ENCODE measurements at regions not wholly inside any gene's neighbourhood (a gene's known extent, or its start where the extent isn't known, plus 50 kb on each side); places are given as distances from the start of the nearest gene placed in this dataset.

GRCh38 chr14:89040080-89040459 is 215.6 kb downstream of the TTC8 start:
- TF ChIP-seq, protein P1, sequence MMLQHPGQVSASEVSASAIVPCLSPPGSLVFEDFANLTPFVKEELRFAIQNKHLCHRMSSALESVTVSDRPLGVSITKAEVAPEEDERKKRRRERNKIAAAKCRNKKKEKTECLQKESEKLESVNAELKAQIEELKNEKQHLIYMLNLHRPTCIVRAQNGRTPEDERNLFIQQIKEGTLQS (CRISPR knock-in tag; conservative IDR thresholded peaks at IDR 0.05): no peak
- TF ChIP-seq TEAD1 (CRISPR knock-in tag; IDR thresholded peaks at IDR 0.05): 0 out of 2 replicates have a peak, but pooled peaks have one; percentile 47
- Mint-ChIP-seq H3K4me3 (no peak overlapping the region), H3K9me3 (peaks cover 39% of the 10 kb centered on the region), H3K27me3 (ENCODE audit: low read depth) (peaks cover 26% of the 10 kb centered on the region), H3K4me1 (peaks cover 19% of the 10 kb centered on the region), H3K36me3 (peaks cover 27% of the 10 kb centered on the region), H3K27ac (no peak overlapping the region)
- ChIA-PET POLR2A (no interaction called here), CTCF (interaction anchor here (0.8 to 1.7 kb wide), 8 partner anchors 13 to 899 kb away, joined by 3 to 17 read pairs (median 5); no protein-coding TSS in a partner anchor)
- no peak for ATAC-seq
- DNase-seq (ENCODE audit: low spot score): no peak

- Mint-ChIP-seq H3K4me3 (peak overlapping the region; percentile 61), H3K36me3 (peaks cover 27% of the 10 kb centered on the region), H3K27ac (peak overlapping the region; percentile 58), H3K4me1 (peaks cover 19% of the 10 kb centered on the region), H3K9me3 (peaks cover 39% of the 10 kb centered on the region), H3K27me3 (ENCODE audit: low read depth) (peaks cover 26% of the 10 kb centered on the region)
- ChIA-PET POLR2A (no interaction called here), CTCF (interaction anchor here (0.6 to 1.7 kb wide), 25 partner anchors 14 to 1019 kb away, joined by 3 to 17 read pairs (median 4); no protein-coding TSS in a partner anchor)
- peak; percentile 94 for DNase-seq (ENCODE audit: low spot score)
- ATAC-seq: peak; percentile 87
- TF ChIP-seq GRHL2 (CRISPR knock-in tag; IDR thresholded peaks at IDR 0.05; ENCODE audit: insufficient replicate concordance, severe bottlenecking) (no peak), SOX15 (CRISPR knock-in tag; IDR thresholded peaks at IDR 0.05) (no peak), MAX (CRISPR knock-in tag; IDR thresholded peaks at IDR 0.05) (peak; percentile 71), GABPB1 (CRISPR knock-in tag; IDR thresholded peaks at IDR 0.05) (peak; percentile 86), CTCF (IDR thresholded peaks at IDR 0.05) (peak; percentile 96), MYBL2 (CRISPR knock-in tag; IDR thresholded peaks at IDR 0.05) (no peak), ZNF671 (CRISPR knock-in tag; IDR thresholded peaks at IDR 0.05) (no peak), ETV6 (CRISPR knock-in tag; IDR thresholded peaks at IDR 0.05) (peak; percentile 63; the same call in 1 of the 2 replicates), FOXJ3 (CRISPR knock-in tag; IDR thresholded peaks at IDR 0.05; ENCODE audit: borderline replicate concordance) (no peak), ZNF232 (CRISPR knock-in tag; IDR thresholded peaks at IDR 0.05) (0 out of 2 replicates have a peak, but pooled peaks have one; percentile 39), NR2C2 (CRISPR knock-in tag; IDR thresholded peaks at IDR 0.05) (no peak), JAZF1 (CRISPR knock-in tag; IDR thresholded peaks at IDR 0.05) (no peak), ZNF416 (CRISPR knock-in tag; IDR thresholded peaks at IDR 0.05) (no peak), TP53 (CRISPR knock-in tag; IDR thresholded peaks at IDR 0.05) (no peak), ARID4B (CRISPR knock-in tag; IDR thresholded peaks at IDR 0.05; ENCODE audit: borderline replicate concordance) (0 out of 2 replicates have a peak, but pooled peaks have one; percentile 44), ERG (CRISPR knock-in tag; IDR thresholded peaks at IDR 0.05) (no peak), MXD4 (CRISPR knock-in tag; IDR thresholded peaks at IDR 0.05; ENCODE audit: borderline replicate concordance) (no peak), FOXP4 (CRISPR knock-in tag; IDR thresholded peaks at IDR 0.05) (no peak)
- TF ChIP-seq, protein P2, sequence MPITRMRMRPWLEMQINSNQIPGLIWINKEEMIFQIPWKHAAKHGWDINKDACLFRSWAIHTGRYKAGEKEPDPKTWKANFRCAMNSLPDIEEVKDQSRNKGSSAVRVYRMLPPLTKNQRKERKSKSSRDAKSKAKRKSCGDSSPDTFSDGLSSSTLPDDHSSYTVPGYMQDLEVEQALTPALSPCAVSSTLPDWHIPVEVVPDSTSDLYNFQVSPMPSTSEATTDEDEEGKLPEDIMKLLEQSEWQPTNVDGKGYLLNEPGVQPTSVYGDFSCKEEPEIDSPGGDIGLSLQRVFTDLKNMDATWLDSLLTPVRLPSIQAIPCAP (CRISPR knock-in tag; IDR thresholded peaks at IDR 0.05): no peak
- TF ChIP-seq, protein P3, sequence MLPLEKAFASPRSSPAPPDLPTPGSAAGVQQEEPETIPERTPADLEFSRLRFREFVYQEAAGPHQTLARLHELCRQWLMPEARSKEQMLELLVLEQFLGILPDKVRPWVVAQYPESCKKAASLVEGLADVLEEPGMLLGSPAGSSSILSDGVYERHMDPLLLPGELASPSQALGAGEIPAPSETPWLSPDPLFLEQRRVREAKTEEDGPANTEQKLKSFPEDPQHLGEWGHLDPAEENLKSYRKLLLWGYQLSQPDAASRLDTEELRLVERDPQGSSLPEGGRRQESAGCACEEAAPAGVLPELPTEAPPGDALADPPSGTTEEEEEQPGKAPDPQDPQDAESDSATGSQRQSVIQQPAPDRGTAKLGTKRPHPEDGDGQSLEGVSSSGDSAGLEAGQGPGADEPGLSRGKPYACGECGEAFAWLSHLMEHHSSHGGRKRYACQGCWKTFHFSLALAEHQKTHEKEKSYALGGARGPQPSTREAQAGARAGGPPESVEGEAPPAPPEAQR (CRISPR knock-in tag; IDR thresholded peaks at IDR 0.05): no peak
These were observed 216.2 kb downstream of the TTC8 start for GRCh38 chr14:89040460-89041256.
